ENCODE measurements at regions not wholly inside any gene's neighbourhood (a gene's known extent, or its start where the extent isn't known, plus 50 kb on each side); places are given as distances from the start of the nearest gene placed in this dataset.
"Not testable (repeated sequence)": the region's sequence is repeated elsewhere in the genome, so short reads cannot be mapped to it uniquely, and the experiment has no call there.

- Histone ChIP-seq H3K27me3 (ENCODE audit: control insufficient read depth, insufficient read depth, low read length) (no peaks in the 10 kb centered on the region), H3K27ac (ENCODE audit: low read length) (no peak overlapping the region), H3K9me3 (ENCODE audit: control insufficient read depth, insufficient read depth, low read length) (no peaks in the 10 kb centered on the region), H3K4me3 (ENCODE audit: low read length) (no peak overlapping the region), H3K36me3 (ENCODE audit: control insufficient read depth, insufficient read depth, low read length) (no peaks in the 10 kb centered on the region), H3K4me1 (ENCODE audit: control insufficient read depth, insufficient read depth, low read length) (no peaks in the 10 kb centered on the region)
- intact Hi-C loops (cut with micrococcal nuclease), result no loop called here
- H3K4me1 Mint-ChIP-seq, result no peaks in the 10 kb centered on the region
- peaks cover 6 to 24% of the 10 kb centered on the region in 2 donors for H3K9me3 Mint-ChIP-seq
- no peak overlapping the region for H3K27ac Mint-ChIP-seq
- no peak for TF ChIP-seq CTCF (IDR thresholded peaks at IDR 0.05)
- ATAC-seq, result no peak
- H3K27me3 Mint-ChIP-seq (ENCODE audit: low read depth in 2 of 2), result no peaks in the 10 kb centered on the region
- peaks cover 11% of the 10 kb centered on the region for H3K36me3 Mint-ChIP-seq
- no peak for DNase-seq
- 82% methylated on average over 4 of the region's 4 CpGs for WGBS (ENCODE audit: insufficient coverage)
- H3K4me3 Mint-ChIP-seq, result no peak overlapping the region
Observed at GRCh38 chr16:62805221-62805857, 769.1 kb upstream of the CDH8 start.

GRCh38 chr16:62794724-62795123 lies 758.5 kb upstream of the CDH8 start:
- Histone ChIP-seq H3K36me3 (ENCODE audit: control insufficient read depth, insufficient read depth, low read length) (no peaks in the 10 kb centered on the region), H3K27me3 (ENCODE audit: control insufficient read depth, insufficient read depth, low read length) (no peaks in the 10 kb centered on the region), H3K4me1 (ENCODE audit: control insufficient read depth, insufficient read depth, low read length) (no peaks in the 10 kb centered on the region), H3K9me3 (ENCODE audit: control insufficient read depth, insufficient read depth, low read length) (no peaks in the 10 kb centered on the region), H3K27ac (ENCODE audit: low read length) (no peak overlapping the region), H3K4me3 (ENCODE audit: low read length) (no peak overlapping the region)
- TF ChIP-seq CTCF (IDR thresholded peaks at IDR 0.05), result no peak
- Mint-ChIP-seq H3K4me3 (no peak overlapping the region), H3K27me3 (ENCODE audit: low read depth in 2 of 2) (no peaks in the 10 kb centered on the region), H3K27ac (no peak overlapping the region), H3K36me3 (peaks cover 40% of the 10 kb centered on the region), H3K4me1 (no peaks in the 10 kb centered on the region), H3K9me3 (peaks cover 35% of the 10 kb centered on the region in 2 donors)
- ATAC-seq, result no peak
- intact Hi-C loops (cut with micrococcal nuclease), result no loop called here
- no peak for DNase-seq

- Mint-ChIP-seq H3K9me3 (peaks cover 12 to 17% of the 10 kb centered on the region in 2 donors), H3K36me3 (peaks cover 13% of the 10 kb centered on the region)
- H3K27me3 ChIP-seq (ENCODE audit: control insufficient read depth, insufficient read depth, low read length); H3K36me3 ChIP-seq (ENCODE audit: control insufficient read depth, insufficient read depth, low read length); H3K4me3 ChIP-seq (ENCODE audit: low read length); DNase-seq; ATAC-seq; H3K27ac Mint-ChIP-seq; H3K27me3 Mint-ChIP-seq (ENCODE audit: low read depth in 2 of 2); H3K4me1 ChIP-seq (ENCODE audit: control insufficient read depth, insufficient read depth, low read length); H3K4me3 Mint-ChIP-seq; H3K27ac ChIP-seq (ENCODE audit: low read length); intact Hi-C loops (cut with micrococcal nuclease); H3K4me1 Mint-ChIP-seq: not testable (repeated sequence)
- H3K9me3 ChIP-seq (ENCODE audit: control insufficient read depth, insufficient read depth, low read length), result peaks cover 11% of the 10 kb centered on the region
- WGBS (ENCODE audit: insufficient coverage), result 80% methylated on average over 2 of the region's 3 CpGs
Observed at GRCh38 chr16:62780081-62780480, 743.8 kb upstream of the CDH8 start.

GRCh38 chr16:62764572-62764971 lies 728.3 kb upstream of the CDH8 start:
- H3K27me3 Mint-ChIP-seq (ENCODE audit: low read depth in 2 of 2), result no peaks in the 10 kb centered on the region
- no peak for TF ChIP-seq CTCF (IDR thresholded peaks at IDR 0.05)
- 33% methylated on average over 1 of the region's 2 CpGs for WGBS (ENCODE audit: insufficient coverage)
- DNase-seq, result no peak
- ATAC-seq, result no peak
- peaks cover 6% of the 10 kb centered on the region for H3K9me3 ChIP-seq (ENCODE audit: control insufficient read depth, insufficient read depth, low read length)
- no peaks in the 10 kb centered on the region for H3K27me3 ChIP-seq (ENCODE audit: control insufficient read depth, insufficient read depth, low read length)
- no peak overlapping the region for H3K27ac Mint-ChIP-seq
- H3K9me3 Mint-ChIP-seq, result peaks cover 20 to 27% of the 10 kb centered on the region in 2 donors
- H3K36me3 Mint-ChIP-seq, result peaks cover 5% of the 10 kb centered on the region
- H3K4me1 ChIP-seq (ENCODE audit: control insufficient read depth, insufficient read depth, low read length), result no peaks in the 10 kb centered on the region
- H3K27ac ChIP-seq (ENCODE audit: low read length), result no peak overlapping the region
- no peaks in the 10 kb centered on the region for H3K36me3 ChIP-seq (ENCODE audit: control insufficient read depth, insufficient read depth, low read length)
- H3K4me3 ChIP-seq (ENCODE audit: low read length), result no peak overlapping the region
- no peak overlapping the region for H3K4me3 Mint-ChIP-seq
- no peaks in the 10 kb centered on the region for H3K4me1 Mint-ChIP-seq
- intact Hi-C loops (cut with micrococcal nuclease), result no loop called here

Data from natural killer cell (primary cell).